ENCODE measurements at regions not wholly inside any gene's neighbourhood (a gene's known extent, or its start where the extent isn't known, plus 50 kb on each side); places are given as distances from the start of the nearest gene placed in this dataset.

DNA sequence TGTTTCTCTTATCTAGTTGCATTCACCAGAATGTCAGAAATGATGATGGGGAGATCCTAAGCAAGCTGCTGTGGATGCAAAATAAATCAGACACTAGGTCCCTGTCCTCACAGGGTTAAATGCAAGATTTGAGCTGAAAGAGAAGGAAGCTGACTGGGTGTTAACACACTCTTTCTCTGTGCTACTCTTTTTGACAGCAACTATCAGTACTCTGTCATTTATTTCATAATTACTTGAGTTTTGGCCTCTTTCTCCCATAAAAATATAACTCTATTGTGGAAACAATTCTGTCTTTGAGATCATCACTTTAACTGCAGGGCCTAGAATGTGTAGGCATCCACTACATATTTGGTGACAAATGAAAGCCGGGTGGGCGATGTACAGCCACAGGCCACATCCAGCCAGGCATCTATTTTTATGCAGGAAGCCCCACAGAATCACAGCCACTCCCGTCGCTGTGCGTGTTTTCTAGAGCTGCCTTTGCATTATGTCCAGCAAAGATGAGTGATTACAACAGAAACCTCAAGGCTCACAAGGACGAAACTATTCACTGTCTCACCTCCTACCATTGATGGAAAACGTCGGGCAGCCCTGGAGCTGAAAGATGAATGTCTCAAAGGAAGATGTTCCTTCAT is 849.0 kb downstream of the RNF144A start:
- Histone ChIP-seq H2AK5ac (ENCODE audit: insufficient read length, low read length) (no peak overlapping the region), H2BK20ac (ENCODE audit: low read depth, low read length, poor library complexity, severe bottlenecking) (no peak overlapping the region), H3K18ac (ENCODE audit: insufficient read length, low read depth, low read length) (no peak overlapping the region), H4K20me1 (ENCODE audit: control insufficient read depth, insufficient read depth, insufficient read length) (no peaks in the 10 kb centered on the region), H3K23ac (ENCODE audit: insufficient read length, low read depth, low read length) (no peak overlapping the region), H3K23me2 (ENCODE audit: insufficient read length, low read depth, low read length, poor library complexity, severe bottlenecking) (no peaks in the 10 kb centered on the region), H3K9ac (ENCODE audit: extremely low read depth, insufficient read length, low read length) (no peak overlapping the region), H3K56ac (ENCODE audit: insufficient read length, low read depth, low read length) (no peak overlapping the region), H3K79me2 (ENCODE audit: insufficient read depth, low read length) (no peaks in the 10 kb centered on the region), H3K4me2 (ENCODE audit: insufficient read depth, insufficient read length, low read length) (no peak overlapping the region), H3T11ph (ENCODE audit: low read length) (no peak overlapping the region), H2BK12ac (ENCODE audit: insufficient read length, low read depth, low read length) (no peak overlapping the region), H2BK5ac (ENCODE audit: insufficient read length, low read length) (no peak overlapping the region), H4K8ac (replicated peaks; ENCODE audit: insufficient read length, low read depth, low read length) (no peak overlapping the region), H3K4me1 (ENCODE audit: insufficient read depth, low read length) (no peaks in the 10 kb centered on the region), H3K14ac (ENCODE audit: insufficient read depth, low read length) (no peak overlapping the region), H3K9me3 (ENCODE audit: control insufficient read depth, low read depth, low read length) (peaks cover 21% of the 10 kb centered on the region), H2AFZ (ENCODE audit: low read length) (no peak overlapping the region), H3K27ac (ENCODE audit: insufficient read length, low read depth, low read length) (no peak overlapping the region), H4K5ac (ENCODE audit: insufficient read length, low read depth, low read length) (no peak overlapping the region), H3K79me1 (ENCODE audit: insufficient read depth, low read depth, low read length, poor library complexity, severe bottlenecking) (no peaks in the 10 kb centered on the region), H3K27me3 (ENCODE audit: insufficient read depth, low read length) (no peaks in the 10 kb centered on the region), H2BK120ac (ENCODE audit: low read depth, low read length, poor library complexity, severe bottlenecking) (no peak overlapping the region), H3K4ac (ENCODE audit: low read depth, low read length) (no peak overlapping the region), H2BK15ac (ENCODE audit: low read depth, low read length) (no peak overlapping the region), H4K91ac (ENCODE audit: insufficient read length, low read depth, low read length) (no peak overlapping the region)
- no peak for DNase-seq
- Mint-ChIP-seq H3K27ac (no peak overlapping the region), H3K4me1 (no peaks in the 10 kb centered on the region; a peak in 1 of 4 replicates), H3K36me3 (ENCODE audit: insufficient read depth in 1 of 3, low read depth in 3 of 3) (peaks cover 23 to 24% (median 23%) of the 10 kb centered on the region in 3 experiments), H3K9me3 (peaks cover 23 to 36% of the 10 kb centered on the region in 2 experiments), H3K27me3 (ENCODE audit: low read depth) (peaks cover 2% of the 10 kb centered on the region), H3K4me3 (no peak overlapping the region)
- no CpG with 5 or more reads among the region's 8 CpGs for WGBS (ENCODE audit: extremely low coverage, insufficient read length, low lambda C conversion rate)
- TF ChIP-seq, protein P1, sequence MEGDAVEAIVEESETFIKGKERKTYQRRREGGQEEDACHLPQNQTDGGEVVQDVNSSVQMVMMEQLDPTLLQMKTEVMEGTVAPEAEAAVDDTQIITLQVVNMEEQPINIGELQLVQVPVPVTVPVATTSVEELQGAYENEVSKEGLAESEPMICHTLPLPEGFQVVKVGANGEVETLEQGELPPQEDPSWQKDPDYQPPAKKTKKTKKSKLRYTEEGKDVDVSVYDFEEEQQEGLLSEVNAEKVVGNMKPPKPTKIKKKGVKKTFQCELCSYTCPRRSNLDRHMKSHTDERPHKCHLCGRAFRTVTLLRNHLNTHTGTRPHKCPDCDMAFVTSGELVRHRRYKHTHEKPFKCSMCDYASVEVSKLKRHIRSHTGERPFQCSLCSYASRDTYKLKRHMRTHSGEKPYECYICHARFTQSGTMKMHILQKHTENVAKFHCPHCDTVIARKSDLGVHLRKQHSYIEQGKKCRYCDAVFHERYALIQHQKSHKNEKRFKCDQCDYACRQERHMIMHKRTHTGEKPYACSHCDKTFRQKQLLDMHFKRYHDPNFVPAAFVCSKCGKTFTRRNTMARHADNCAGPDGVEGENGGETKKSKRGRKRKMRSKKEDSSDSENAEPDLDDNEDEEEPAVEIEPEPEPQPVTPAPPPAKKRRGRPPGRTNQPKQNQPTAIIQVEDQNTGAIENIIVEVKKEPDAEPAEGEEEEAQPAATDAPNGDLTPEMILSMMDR (conservative IDR thresholded peaks at IDR 0.05), result no peak

Measured in H9 (cell line).